ENCODE measurements at regions not wholly inside any gene's neighbourhood (a gene's known extent, or its start where the extent isn't known, plus 50 kb on each side); places are given as distances from the start of the nearest gene placed in this dataset.

DNA sequence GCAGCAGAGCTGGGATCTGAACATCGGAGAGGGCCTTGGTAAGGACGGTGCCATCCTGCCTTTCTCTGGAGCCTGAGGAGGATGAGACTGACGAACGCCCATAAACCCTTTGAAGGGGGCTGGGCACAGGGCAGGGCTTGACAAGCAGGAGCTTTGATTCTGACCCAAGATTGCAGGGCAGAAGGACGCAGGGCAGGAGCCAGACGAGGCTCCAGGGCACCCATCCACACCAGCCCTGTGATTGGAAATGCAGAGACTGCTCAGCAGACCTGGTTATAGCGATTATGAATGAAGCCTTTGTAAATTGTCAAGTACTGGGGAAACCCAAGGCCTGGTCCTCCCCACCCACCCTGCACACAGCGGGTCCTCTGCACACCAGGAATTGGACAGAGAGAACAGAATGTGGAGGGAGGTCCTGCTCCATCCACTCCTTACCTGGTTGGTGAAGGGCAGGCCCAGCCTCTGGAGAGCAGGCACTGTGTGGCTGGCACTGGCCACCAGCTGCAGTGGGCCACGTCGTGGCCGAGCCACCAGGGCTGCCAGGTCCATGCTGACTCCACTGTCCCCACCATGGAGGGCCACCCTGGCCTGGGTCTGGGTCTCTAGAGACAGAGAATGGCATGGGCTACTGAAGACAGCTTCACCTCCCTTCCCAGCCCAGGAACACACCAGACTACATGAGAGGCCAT is 68.8 kb downstream of the RMI2 start:
- TF ChIP-seq EZH2phosphoT487 (IDR thresholded peaks at IDR 0.05; ENCODE audit: borderline replicate concordance, low read depth, low read length) = no peak
- TF ChIP-seq, protein P1, sequence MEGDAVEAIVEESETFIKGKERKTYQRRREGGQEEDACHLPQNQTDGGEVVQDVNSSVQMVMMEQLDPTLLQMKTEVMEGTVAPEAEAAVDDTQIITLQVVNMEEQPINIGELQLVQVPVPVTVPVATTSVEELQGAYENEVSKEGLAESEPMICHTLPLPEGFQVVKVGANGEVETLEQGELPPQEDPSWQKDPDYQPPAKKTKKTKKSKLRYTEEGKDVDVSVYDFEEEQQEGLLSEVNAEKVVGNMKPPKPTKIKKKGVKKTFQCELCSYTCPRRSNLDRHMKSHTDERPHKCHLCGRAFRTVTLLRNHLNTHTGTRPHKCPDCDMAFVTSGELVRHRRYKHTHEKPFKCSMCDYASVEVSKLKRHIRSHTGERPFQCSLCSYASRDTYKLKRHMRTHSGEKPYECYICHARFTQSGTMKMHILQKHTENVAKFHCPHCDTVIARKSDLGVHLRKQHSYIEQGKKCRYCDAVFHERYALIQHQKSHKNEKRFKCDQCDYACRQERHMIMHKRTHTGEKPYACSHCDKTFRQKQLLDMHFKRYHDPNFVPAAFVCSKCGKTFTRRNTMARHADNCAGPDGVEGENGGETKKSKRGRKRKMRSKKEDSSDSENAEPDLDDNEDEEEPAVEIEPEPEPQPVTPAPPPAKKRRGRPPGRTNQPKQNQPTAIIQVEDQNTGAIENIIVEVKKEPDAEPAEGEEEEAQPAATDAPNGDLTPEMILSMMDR (conservative IDR thresholded peaks at IDR 0.05; ENCODE audit: low read length) = no peak
- ChIA-PET CTCF (ENCODE audit: unreplicated experiment) (no interaction called here), POLR2A (interaction anchor here (0.6 kb wide), 1 partner anchor 379 kb away, joined by 3 read pairs; no protein-coding TSS in a partner anchor)
- no peaks in the 10 kb centered on the region for H3K9me3 ChIP-seq (ENCODE audit: low read length)
- no peaks in the 10 kb centered on the region for H3K36me3 ChIP-seq (ENCODE audit: insufficient read depth, low read length)
- no TSS peak for BruUV-seq (replicated peaks)
- no peaks in the 10 kb centered on the region for H3K9me2 ChIP-seq (ENCODE audit: insufficient read depth, low read length)
- DNase-seq (ENCODE audit: low spot score) = no peak
- intact Hi-C loops (cut with micrococcal nuclease; ENCODE audit: unreplicated experiment) = no loop called here
- H3K4me3 ChIP-seq (ENCODE audit: low read depth, low read length, poor library complexity, severe bottlenecking) = no peak overlapping the region
- no peaks in the 10 kb centered on the region for H3K4me1 ChIP-seq (ENCODE audit: insufficient read depth, low read length, poor library complexity, severe bottlenecking)
- H4K20me1 ChIP-seq (ENCODE audit: insufficient read depth, low read length) = no peaks in the 10 kb centered on the region
- no peak overlapping the region for H2AFZ ChIP-seq (ENCODE audit: low read length)
- no peak overlapping the region for H3K4me2 ChIP-seq (ENCODE audit: low read length)
- no peaks in the 10 kb centered on the region for H3K79me2 ChIP-seq (ENCODE audit: insufficient read depth, low read depth, low read length)
- no peak overlapping the region for H3K27ac ChIP-seq (ENCODE audit: low read depth, low read length, poor library complexity, severe bottlenecking)

DNA sequence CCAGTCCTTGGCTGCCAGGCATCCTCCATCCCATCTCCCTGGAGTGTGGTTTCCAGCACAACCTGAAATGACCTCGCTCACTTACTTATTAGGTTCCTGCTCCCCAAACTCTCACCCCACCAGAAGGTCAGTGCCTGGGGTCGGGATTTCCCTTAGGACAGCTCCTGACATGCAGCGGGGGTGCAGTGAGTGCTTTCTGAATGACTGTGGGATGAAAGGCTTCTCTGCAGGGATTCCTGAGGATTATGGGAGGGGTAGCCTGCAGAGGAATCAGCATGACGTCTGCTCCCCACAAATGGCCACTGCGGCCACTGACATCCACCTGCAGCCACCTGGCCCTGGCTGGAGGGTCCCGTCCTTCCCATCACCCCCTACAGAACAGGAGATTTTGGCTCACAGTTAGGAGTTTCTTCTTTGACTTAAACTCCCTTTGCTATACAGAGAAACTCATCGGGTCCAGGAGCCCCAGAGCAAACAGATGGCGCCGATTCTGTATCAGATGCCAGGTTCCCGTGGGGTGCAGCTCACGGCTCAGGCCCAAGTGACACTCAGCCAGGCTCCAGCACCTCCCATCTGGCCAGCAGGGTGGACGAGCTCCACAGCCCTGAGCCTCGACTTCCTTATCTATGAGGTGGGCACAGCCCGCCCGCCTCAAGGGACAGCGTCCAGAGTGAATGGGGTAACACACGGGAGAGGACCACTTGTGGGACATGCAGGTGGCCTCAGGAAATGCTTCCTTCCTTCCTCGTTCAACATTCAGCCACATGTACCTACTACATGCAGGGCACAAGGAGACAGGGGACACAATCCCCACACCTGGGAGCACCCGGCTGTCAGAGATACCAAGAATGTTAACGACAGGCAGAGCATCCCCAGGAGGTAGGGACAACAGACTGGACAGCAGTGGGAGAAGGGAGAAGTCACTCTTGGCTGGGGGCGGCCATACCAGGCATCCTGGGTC is 69.8 kb downstream of the RMI2 start:
- ChIA-PET POLR2A (no interaction called here), CTCF (ENCODE audit: unreplicated experiment) (no interaction called here)
- no peak overlapping the region for H3K4me3 ChIP-seq (ENCODE audit: low read depth, low read length, poor library complexity, severe bottlenecking)
- no peak for TF ChIP-seq EZH2phosphoT487 (IDR thresholded peaks at IDR 0.05; ENCODE audit: borderline replicate concordance, low read depth, low read length)
- no peaks in the 10 kb centered on the region for H3K4me1 ChIP-seq (ENCODE audit: insufficient read depth, low read length, poor library complexity, severe bottlenecking)
- no peaks in the 10 kb centered on the region for H3K36me3 ChIP-seq (ENCODE audit: insufficient read depth, low read length)
- H3K79me2 ChIP-seq (ENCODE audit: insufficient read depth, low read depth, low read length) = no peaks in the 10 kb centered on the region
- no peak overlapping the region for H2AFZ ChIP-seq (ENCODE audit: low read length)
- no peaks in the 10 kb centered on the region for H3K9me2 ChIP-seq (ENCODE audit: insufficient read depth, low read length)
- no peak overlapping the region for H3K27ac ChIP-seq (ENCODE audit: low read depth, low read length, poor library complexity, severe bottlenecking)
- no peaks in the 10 kb centered on the region for H4K20me1 ChIP-seq (ENCODE audit: insufficient read depth, low read length)
- DNase-seq (ENCODE audit: low spot score) = no peak
- BruUV-seq (replicated peaks) = no TSS peak
- no peaks in the 10 kb centered on the region for H3K9me3 ChIP-seq (ENCODE audit: low read length)
- intact Hi-C loops (cut with micrococcal nuclease; ENCODE audit: unreplicated experiment) = no loop called here
- no peak overlapping the region for H3K4me2 ChIP-seq (ENCODE audit: low read length)

DNA sequence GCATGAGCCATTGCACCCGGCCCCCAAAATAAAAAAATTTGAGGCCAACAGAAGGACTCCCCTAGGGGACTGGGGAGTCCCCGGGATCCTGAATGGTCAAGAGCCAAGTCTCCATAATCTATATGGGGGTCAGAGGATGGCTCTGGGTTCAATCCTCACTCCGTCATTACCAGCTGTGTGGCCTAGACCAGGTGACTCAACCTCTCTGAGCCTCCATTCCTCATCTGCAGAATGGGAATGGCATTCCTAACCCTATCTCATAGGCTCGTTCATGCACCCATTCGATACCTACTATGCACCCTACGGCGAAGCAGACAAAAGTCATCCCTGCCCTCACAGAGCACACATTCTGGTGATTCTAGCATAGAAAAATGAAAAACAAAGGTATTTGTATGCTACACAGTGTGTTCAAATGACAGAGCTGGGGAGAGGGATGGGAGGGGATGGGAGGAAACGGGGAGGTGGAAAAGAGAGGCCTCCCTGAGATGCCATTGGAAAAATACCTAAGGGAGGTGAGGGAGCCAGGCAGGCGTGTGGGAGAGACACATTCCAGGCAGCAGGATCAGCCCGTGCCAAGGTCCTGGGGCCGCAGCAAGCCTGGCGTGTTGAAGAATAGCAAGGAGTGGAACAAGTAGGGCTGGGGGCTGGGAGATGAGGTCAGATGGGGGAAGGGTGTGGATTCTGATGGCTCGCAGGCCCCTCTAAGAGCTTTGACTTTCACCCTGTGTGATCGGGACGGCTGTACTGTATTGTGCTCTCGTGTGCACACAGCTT is 71.2 kb downstream of the RMI2 start:
- H4K20me1 ChIP-seq (ENCODE audit: insufficient read depth, low read length) = no peaks in the 10 kb centered on the region
- no peaks in the 10 kb centered on the region for H3K36me3 ChIP-seq (ENCODE audit: insufficient read depth, low read length)
- H3K9me3 ChIP-seq (ENCODE audit: low read length) = no peaks in the 10 kb centered on the region
- H3K79me2 ChIP-seq (ENCODE audit: insufficient read depth, low read depth, low read length) = no peaks in the 10 kb centered on the region
- CTCF ChIA-PET (ENCODE audit: unreplicated experiment) = no interaction called here
- DNase-seq (ENCODE audit: low spot score) = no peak
- no peak overlapping the region for H3K4me3 ChIP-seq (ENCODE audit: low read depth, low read length, poor library complexity, severe bottlenecking)
- no peak overlapping the region for H2AFZ ChIP-seq (ENCODE audit: low read length)
- no peak overlapping the region for H3K4me2 ChIP-seq (ENCODE audit: low read length)
- intact Hi-C loops (cut with micrococcal nuclease; ENCODE audit: unreplicated experiment) = no loop called here
- TF ChIP-seq EZH2phosphoT487 (IDR thresholded peaks at IDR 0.05; ENCODE audit: borderline replicate concordance, low read depth, low read length) = no peak
- TF ChIP-seq, protein P1 (conservative IDR thresholded peaks at IDR 0.05; ENCODE audit: low read length) = no peak
- no peaks in the 10 kb centered on the region for H3K4me1 ChIP-seq (ENCODE audit: insufficient read depth, low read length, poor library complexity, severe bottlenecking)
- POLR2A ChIA-PET = no interaction called here
- H3K27ac ChIP-seq (ENCODE audit: low read depth, low read length, poor library complexity, severe bottlenecking) = no peak overlapping the region
- no TSS peak for BruUV-seq (replicated peaks)
- no peaks in the 10 kb centered on the region for H3K9me2 ChIP-seq (ENCODE audit: insufficient read depth, low read length)
